Astrocyte (in vitro differentiated cells and primary cell): ENCODE measurements at regions not wholly inside any gene's neighbourhood (a gene's known extent, or its start where the extent isn't known, plus 50 kb on each side); places are given as distances from the start of the nearest gene placed in this dataset.

Source experiments
- CTCF ChIP-seq: IDR thresholded peaks from 2 replicates; pipeline ENCODE4 v1.5.1; 2011; ENCODE audit warnings: low read depth, mild to moderate bottlenecking, inconsistent platforms, low read length, moderate library complexity; ENCODE audit not compliant: insufficient read depth
- EZH2 ChIP-seq: IDR thresholded peaks from 2 replicates; pipeline ENCODE4 v1.6.1; 2012; ENCODE audit warnings: mild to moderate bottlenecking, low read length, inconsistent platforms; ENCODE audit not compliant: insufficient read depth

GRCh38 chr6:49054311-49054710 is 408.7 kb downstream of the MMUT start:
- TF ChIP-seq CTCF (no peak), EZH2 (no peak)
